Small intestine (tissue), 7 donors: ENCODE measurements at regions not wholly inside any gene's neighbourhood (a gene's known extent, or its start where the extent isn't known, plus 50 kb on each side); places are given as distances from the start of the nearest gene placed in this dataset.
"Not testable (repeated sequence)": the region's sequence is repeated elsewhere in the genome, so short reads cannot be mapped to it uniquely, and the experiment has no call there.

ENCODE experiments used
- DNase-seq, 2 donors: peaks; one replicate each; pipeline versions ENCODE4 v3.0.0 to v3.0.0-alpha.2; 2013
- FAIRE-seq: peaks from 2 replicates; lab custom pipeline; 2012; peaks lifted over from hg19 to GRCh38; lab: Jason Lieb, UNC
- H3K27ac ChIP-seq, 3 donors: one replicate each; pipeline ENCODE4 v1.5.1; 2013; ENCODE audit warnings: low read length in 2 of 3, mild to moderate bottlenecking in 2 of 3, control low read depth in 1 of 3, inconsistent platforms in 1 of 3, low read depth in 1 of 3, moderate library complexity in 1 of 3
- H3K27me3 ChIP-seq, 3 donors: one replicate each; pipeline ENCODE4 v1.6.1; 2013; ENCODE audit warnings: low read length in 3 of 3, inconsistent platforms in 1 of 3; ENCODE audit not compliant: control insufficient read depth in 3 of 3, insufficient read depth in 3 of 3
- H3K36me3 ChIP-seq, 3 donors: one replicate each; pipeline ENCODE4 v1.6.1; 2013; ENCODE audit warnings: low read length in 3 of 3, inconsistent platforms in 1 of 3, low read depth in 1 of 3, mild to moderate bottlenecking in 1 of 3, moderate library complexity in 1 of 3; ENCODE audit not compliant: control insufficient read depth in 3 of 3, insufficient read depth in 2 of 3
- H3K4me1 ChIP-seq, 3 donors: one replicate each; pipeline ENCODE4 v1.6.1; 2013; ENCODE audit warnings: low read length in 2 of 3, inconsistent platforms in 1 of 3, low read depth in 1 of 3, mild to moderate bottlenecking in 1 of 3, moderate library complexity in 1 of 3; ENCODE audit not compliant: control insufficient read depth in 3 of 3, insufficient read depth in 2 of 3
- H3K4me3 ChIP-seq, 3 donors: one replicate each; pipeline ENCODE4 v1.5.1; 2013; ENCODE audit warnings: low read length in 3 of 3, control low read depth in 1 of 3, inconsistent platforms in 1 of 3, low read depth in 1 of 3, mild to moderate bottlenecking in 1 of 3, moderate library complexity in 1 of 3
- H3K9me3 ChIP-seq, 2 donors: one replicate each; pipeline ENCODE4 v1.6.1; 2013; ENCODE audit warnings: low read depth in 1 of 2, low read length in 1 of 2; ENCODE audit not compliant: control insufficient read depth in 2 of 2, insufficient read depth in 1 of 2
- WGBS, 3 donors: extraction: QIAGEN DNeasy Blood & Tissue Kit; methylation state at CpG; one replicate each; pipeline ENCODE4 v1.1.7; 2013; 5-methylcytosine and 5-hydroxymethylcytosine counted together
- donor health status: healthy with polysubstance abuse.
- donor health status: control.
- donor health status: control.
- donor health status: Bipolar disorder and iron deficiency.
- donor health status: healthy.

DNA sequence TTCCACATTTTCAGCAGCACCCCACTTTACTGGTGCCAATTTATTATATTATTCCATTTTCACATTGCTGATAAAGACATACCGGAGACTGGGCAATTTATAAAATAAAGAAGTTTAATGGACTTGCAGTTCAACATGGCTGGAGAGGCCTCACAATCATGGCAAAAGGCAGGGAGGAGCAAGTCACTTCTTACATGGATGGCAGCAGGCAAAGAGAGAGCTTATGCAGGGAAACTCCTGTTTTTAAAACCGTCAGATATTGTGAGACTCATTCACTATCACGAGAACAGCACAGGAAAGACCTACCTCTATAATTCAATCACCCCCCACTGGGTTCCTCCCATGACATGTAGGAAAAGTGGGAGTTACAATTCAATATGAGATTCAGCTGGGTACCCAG, 641.8 kb upstream of the MEF2C start:
- H3K36me3 ChIP-seq, result no peaks in the 10 kb centered on the region
- H3K27ac ChIP-seq, result no peak overlapping the region
- DNase-seq, result no peak
- no peak for FAIRE-seq
- H3K9me3 ChIP-seq, result peaks cover 0 to 7% of the 10 kb centered on the region in 2 donors
- H3K4me1 ChIP-seq, result no peaks in the 10 kb centered on the region
- H3K27me3 ChIP-seq, result no peaks in the 10 kb centered on the region
- 83 to 90% (median 87%) methylated on average over 3 of the region's 3 CpGs for WGBS, 3 donors
- H3K4me3 ChIP-seq, result no peak overlapping the region

- not testable (repeated sequence) for H3K27ac ChIP-seq, H3K36me3 ChIP-seq, H3K27me3 ChIP-seq, DNase-seq, H3K4me1 ChIP-seq, H3K4me3 ChIP-seq, H3K9me3 ChIP-seq, FAIRE-seq
These were observed 640.9 kb upstream of the MEF2C start for GRCh38 chr5:89523867-89524266.

GRCh38 chr5:89520771-89521170, 637.8 kb upstream of the MEF2C start:
- FAIRE-seq (no peak), DNase-seq (no peak)
- Histone ChIP-seq H3K36me3 (no peaks in the 10 kb centered on the region), H3K27me3 (no peaks in the 10 kb centered on the region), H3K9me3 (peaks cover 0 to 7% of the 10 kb centered on the region in 2 donors), H3K4me3 (no peak overlapping the region), H3K4me1 (no peaks in the 10 kb centered on the region), H3K27ac (no peak overlapping the region)
- 79 to 91% (median 86%) methylated on average over 2 of the region's 2 CpGs for WGBS, 3 donors

DNA sequence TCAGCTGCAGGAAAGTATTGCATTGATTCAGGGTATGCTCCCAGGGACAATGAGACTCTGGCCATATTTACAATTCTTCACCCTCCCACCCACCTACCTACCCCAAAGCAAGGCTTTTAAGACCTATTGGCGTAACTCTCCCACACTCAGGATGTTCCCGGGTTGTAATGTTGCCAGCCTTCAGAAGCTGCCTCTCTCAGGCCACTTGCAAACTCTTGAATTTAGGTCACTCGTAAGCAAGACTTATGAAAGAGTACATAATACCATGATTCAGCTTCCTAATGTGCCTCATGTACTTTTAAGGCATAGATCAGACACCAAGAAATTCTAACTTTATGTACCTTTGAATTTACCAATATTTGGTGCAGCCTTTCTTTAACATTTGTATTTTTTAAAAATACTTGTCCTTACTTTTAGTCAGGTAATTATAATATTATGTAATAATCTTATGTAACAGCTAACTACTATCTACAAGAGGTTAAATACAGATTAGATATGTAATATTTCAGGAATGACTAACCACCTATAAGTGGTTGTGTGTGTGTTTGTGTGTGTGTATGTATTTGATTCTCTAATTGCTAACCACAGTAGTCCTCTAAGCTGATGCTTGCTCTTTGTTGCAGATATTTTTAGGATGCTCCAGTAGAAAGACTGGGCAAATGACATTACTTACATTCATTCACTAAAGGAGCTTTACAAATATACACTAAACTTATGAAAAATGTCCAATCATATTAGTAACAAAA, 630.5 kb upstream of the MEF2C start:
- DNase-seq, result peak in 1 of 2 donors; percentile 15
- Histone ChIP-seq H3K27me3 (no peaks in the 10 kb centered on the region), H3K36me3 (no peaks in the 10 kb centered on the region), H3K9me3 (no peaks in the 10 kb centered on the region), H3K4me1 (no peaks in the 10 kb centered on the region), H3K4me3 (no peak overlapping the region), H3K27ac (no peak overlapping the region)
- no peak for FAIRE-seq
- 87 to 91% (median 88%) methylated on average over 3 of the region's 3 CpGs for WGBS, 3 donors

- FAIRE-seq (no peak), DNase-seq (no peak)
- 82 to 98% (median 86%) methylated on average over 1 of the region's 1 CpG for WGBS, 3 donors
- H3K36me3 ChIP-seq, result no peaks in the 10 kb centered on the region
- H3K4me1 ChIP-seq, result no peaks in the 10 kb centered on the region
- no peak overlapping the region for H3K4me3 ChIP-seq
- H3K9me3 ChIP-seq, result no peaks in the 10 kb centered on the region
- no peaks in the 10 kb centered on the region for H3K27me3 ChIP-seq
- no peak overlapping the region for H3K27ac ChIP-seq
These were observed 621.1 kb upstream of the MEF2C start for GRCh38 chr5:89504051-89504450.

GRCh38 chr5:89499787-89500186, 616.8 kb upstream of the MEF2C start:
- 26 to 58% (median 41%) methylated on average over 3 of the region's 3 CpGs for WGBS, 3 donors
- DNase-seq (no peak), FAIRE-seq (no peak)
- Histone ChIP-seq H3K4me3 (no peak overlapping the region), H3K4me1 (no peaks in the 10 kb centered on the region), H3K36me3 (no peaks in the 10 kb centered on the region), H3K9me3 (no peaks in the 10 kb centered on the region), H3K27ac (no peak overlapping the region), H3K27me3 (no peaks in the 10 kb centered on the region)

- Histone ChIP-seq H3K4me1 (no peaks in the 10 kb centered on the region), H3K36me3 (no peaks in the 10 kb centered on the region), H3K27ac (no peak overlapping the region), H3K9me3 (no peaks in the 10 kb centered on the region), H3K27me3 (no peaks in the 10 kb centered on the region), H3K4me3 (no peak overlapping the region)
- 74 to 85% (median 75%) methylated on average over 4 of the region's 4 CpGs for WGBS, 3 donors
- DNase-seq, result no peak
- no peak for FAIRE-seq
These were observed 615.7 kb upstream of the MEF2C start for GRCh38 chr5:89498699-89499098.

DNA sequence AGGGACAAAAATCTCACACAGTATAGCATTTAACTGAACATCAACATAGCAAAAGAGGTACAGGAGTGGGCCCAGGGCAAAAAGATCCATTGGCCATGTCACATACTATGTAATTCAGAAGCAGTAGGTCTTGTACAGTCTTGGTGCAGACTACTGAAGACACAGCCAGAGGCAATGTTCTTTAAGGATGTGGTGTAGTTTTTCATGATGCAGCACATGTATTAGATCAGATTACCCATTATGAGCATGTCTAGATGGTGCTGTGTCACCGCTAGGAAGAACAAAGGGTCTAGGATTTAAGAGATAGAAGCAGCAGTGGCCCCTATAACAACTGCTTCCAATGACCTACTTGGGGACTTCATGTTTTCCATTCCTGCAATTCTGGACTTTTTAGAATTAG, 610.4 kb upstream of the MEF2C start:
- FAIRE-seq (no peak), DNase-seq (no peak)
- Histone ChIP-seq H3K9me3 (no peaks in the 10 kb centered on the region), H3K27me3 (no peaks in the 10 kb centered on the region), H3K4me3 (no peak overlapping the region), H3K27ac (no peak overlapping the region), H3K36me3 (no peaks in the 10 kb centered on the region), H3K4me1 (no peaks in the 10 kb centered on the region)
- 81 to 94% (median 82%) methylated on average over 1 of the region's 1 CpG for WGBS, 3 donors

- peaks cover 0 to 2% (median 0%) of the 10 kb centered on the region in 3 donors for H3K27me3 ChIP-seq
- H3K4me1 ChIP-seq, result no peaks in the 10 kb centered on the region
- H3K4me3 ChIP-seq, result no peak overlapping the region
- H3K27ac ChIP-seq, result no peak overlapping the region
- no peaks in the 10 kb centered on the region for H3K9me3 ChIP-seq
- DNase-seq (no peak), FAIRE-seq (no peak)
- WGBS, 3 donors, result 95% methylated on average over 1 of the region's 1 CpG
- H3K36me3 ChIP-seq, result no peaks in the 10 kb centered on the region
These were observed 602.0 kb upstream of the MEF2C start for GRCh38 chr5:89484962-89485361.
